ENCODE measurements at regions not wholly inside any gene's neighbourhood (a gene's known extent, or its start where the extent isn't known, plus 50 kb on each side); places are given as distances from the start of the nearest gene placed in this dataset.

DNA sequence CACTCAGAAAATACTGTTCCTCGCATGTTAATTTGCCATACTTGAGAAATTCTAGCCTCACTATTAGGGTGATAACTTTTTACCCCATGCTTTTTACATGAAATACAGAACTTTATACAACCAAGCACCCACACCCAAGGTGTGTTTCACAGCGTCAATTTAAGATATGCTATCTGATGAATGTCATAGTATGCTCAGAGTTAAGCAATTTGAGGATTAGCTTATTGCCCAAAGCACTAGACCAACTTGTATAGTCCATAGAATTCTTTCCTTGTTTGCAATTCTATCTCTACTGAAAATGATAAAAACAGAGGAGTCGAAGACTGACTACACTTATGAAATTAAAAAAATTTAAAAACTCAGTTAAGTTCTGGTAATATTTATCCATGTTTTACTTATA is 82.1 kb upstream of the CARMIL1 start:
- H4K91ac ChIP-seq (ENCODE audit: insufficient read length, low read depth, low read length), result no peak overlapping the region

More for the DNA sequence above, 82.1 kb upstream of the CARMIL1 start:
- H3K56ac ChIP-seq (ENCODE audit: insufficient read length, low read depth, low read length), result no peak overlapping the region
- H2BK120ac ChIP-seq (ENCODE audit: low read depth, low read length, poor library complexity, severe bottlenecking), result no peak overlapping the region
- H3K18ac ChIP-seq (ENCODE audit: insufficient read length, low read depth, low read length), result no peak overlapping the region
- H2AFZ ChIP-seq (ENCODE audit: low read length), result no peak overlapping the region
- DNase-seq, result no peak
- no peak overlapping the region for H3T11ph ChIP-seq (ENCODE audit: low read length)
- no peak overlapping the region for H3K9ac ChIP-seq (ENCODE audit: extremely low read depth, insufficient read length, low read length)
- H3K4ac ChIP-seq (ENCODE audit: low read depth, low read length), result no peak overlapping the region
- no peaks in the 10 kb centered on the region for H3K4me1 Mint-ChIP-seq
- no peaks in the 10 kb centered on the region for H4K20me1 ChIP-seq (ENCODE audit: control insufficient read depth, insufficient read depth, insufficient read length)
- no peak overlapping the region for H3K23ac ChIP-seq (ENCODE audit: insufficient read length, low read depth, low read length)
- TF ChIP-seq, protein P1, sequence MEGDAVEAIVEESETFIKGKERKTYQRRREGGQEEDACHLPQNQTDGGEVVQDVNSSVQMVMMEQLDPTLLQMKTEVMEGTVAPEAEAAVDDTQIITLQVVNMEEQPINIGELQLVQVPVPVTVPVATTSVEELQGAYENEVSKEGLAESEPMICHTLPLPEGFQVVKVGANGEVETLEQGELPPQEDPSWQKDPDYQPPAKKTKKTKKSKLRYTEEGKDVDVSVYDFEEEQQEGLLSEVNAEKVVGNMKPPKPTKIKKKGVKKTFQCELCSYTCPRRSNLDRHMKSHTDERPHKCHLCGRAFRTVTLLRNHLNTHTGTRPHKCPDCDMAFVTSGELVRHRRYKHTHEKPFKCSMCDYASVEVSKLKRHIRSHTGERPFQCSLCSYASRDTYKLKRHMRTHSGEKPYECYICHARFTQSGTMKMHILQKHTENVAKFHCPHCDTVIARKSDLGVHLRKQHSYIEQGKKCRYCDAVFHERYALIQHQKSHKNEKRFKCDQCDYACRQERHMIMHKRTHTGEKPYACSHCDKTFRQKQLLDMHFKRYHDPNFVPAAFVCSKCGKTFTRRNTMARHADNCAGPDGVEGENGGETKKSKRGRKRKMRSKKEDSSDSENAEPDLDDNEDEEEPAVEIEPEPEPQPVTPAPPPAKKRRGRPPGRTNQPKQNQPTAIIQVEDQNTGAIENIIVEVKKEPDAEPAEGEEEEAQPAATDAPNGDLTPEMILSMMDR (conservative IDR thresholded peaks at IDR 0.05), result no peak
- H2BK15ac ChIP-seq (ENCODE audit: low read depth, low read length), result no peak overlapping the region
- no peaks in the 10 kb centered on the region for H3K9me3 Mint-ChIP-seq
- no peaks in the 10 kb centered on the region for H3K36me3 Mint-ChIP-seq (ENCODE audit: insufficient read depth in 1 of 3, low read depth in 3 of 3)
- no peak overlapping the region for H4K5ac ChIP-seq (ENCODE audit: insufficient read length, low read depth, low read length)
- no peak overlapping the region for H3K4me3 Mint-ChIP-seq
- WGBS (ENCODE audit: extremely low coverage, insufficient read length, low lambda C conversion rate), result no CpG with 5 or more reads among the region's 3 CpGs
- no peaks in the 10 kb centered on the region for H3K27me3 Mint-ChIP-seq (ENCODE audit: low read depth)
- no peak overlapping the region for H3K27ac ChIP-seq (ENCODE audit: insufficient read length, low read depth, low read length)
- no peaks in the 10 kb centered on the region for H3K4me1 ChIP-seq (ENCODE audit: insufficient read depth, low read length)
- H2BK5ac ChIP-seq (ENCODE audit: insufficient read length, low read length), result no peak overlapping the region
- H3K14ac ChIP-seq (ENCODE audit: insufficient read depth, low read length), result no peak overlapping the region
- H2BK20ac ChIP-seq (ENCODE audit: low read depth, low read length, poor library complexity, severe bottlenecking), result no peak overlapping the region
- no peak overlapping the region for H2BK12ac ChIP-seq (ENCODE audit: insufficient read length, low read depth, low read length)
- H3K4me2 ChIP-seq (ENCODE audit: insufficient read depth, insufficient read length, low read length), result no peak overlapping the region
- H3K27me3 ChIP-seq (ENCODE audit: insufficient read depth, low read length), result no peaks in the 10 kb centered on the region
- H3K79me2 ChIP-seq (ENCODE audit: insufficient read depth, low read length), result no peaks in the 10 kb centered on the region
- H4K8ac ChIP-seq (replicated peaks; ENCODE audit: insufficient read length, low read depth, low read length), result no peak overlapping the region
- H3K9me3 ChIP-seq (ENCODE audit: control insufficient read depth, low read depth, low read length), result no peaks in the 10 kb centered on the region
- H2AK5ac ChIP-seq (ENCODE audit: insufficient read length, low read length), result no peak overlapping the region
- H3K23me2 ChIP-seq (ENCODE audit: insufficient read length, low read depth, low read length, poor library complexity, severe bottlenecking), result no peaks in the 10 kb centered on the region
- no peak overlapping the region for H3K27ac Mint-ChIP-seq
- H3K79me1 ChIP-seq (ENCODE audit: insufficient read depth, low read depth, low read length, poor library complexity, severe bottlenecking), result no peaks in the 10 kb centered on the region

Measured in H9 (cell line).